Loucy (cell line): ENCODE measurements at regions not wholly inside any gene's neighbourhood (a gene's known extent, or its start where the extent isn't known, plus 50 kb on each side); places are given as distances from the start of the nearest gene placed in this dataset.

Experiments used
- H2AFZ ChIP-seq: fragments of 200-600 bp; sonication (generic); 2 replicates; pipeline ENCODE4 v1.6.0; 2016; ENCODE audit warnings: antibody characterized with exemption, mild to moderate bottlenecking, low read length, moderate library complexity
- H3F3A ChIP-seq: fragments of 200-600 bp; 2 replicates; pipeline ENCODE4 v1.6.0; 2016; ENCODE audit warnings: antibody characterized with exemption, low read depth, mild to moderate bottlenecking
- H3K27me3 ChIP-seq: fragments of 200-600 bp; sonication (generic); 2 replicates; pipeline ENCODE4 v1.6.1; 2014; ENCODE audit warnings: low read length, mild to moderate bottlenecking; ENCODE audit not compliant: insufficient read depth, poor library complexity, severe bottlenecking
- H3K36me3 ChIP-seq: fragments of 200-600 bp; sonication (generic); 2 replicates; pipeline ENCODE4 v1.6.1; 2016; ENCODE audit warnings: low read length; ENCODE audit not compliant: insufficient read depth
- H3K4me1 ChIP-seq: fragments of 200-600 bp; sonication (generic); 2 replicates; pipeline ENCODE4 v1.5.1; 2014; ENCODE audit warnings: low read length, mild to moderate bottlenecking; ENCODE audit not compliant: insufficient read depth, poor library complexity, severe bottlenecking
- H3K4me2 ChIP-seq: fragments of 200-600 bp; sonication (generic); 2 replicates; pipeline ENCODE4 v1.6.0; 2014; ENCODE audit warnings: antibody characterized with exemption, low read length, low read depth, mild to moderate bottlenecking; ENCODE audit not compliant: poor library complexity, severe bottlenecking
- H3K4me3 ChIP-seq: fragments of 200-600 bp; sonication (generic); 2 replicates; pipeline ENCODE4 v1.5.1; 2014; ENCODE audit warnings: low read length, mild to moderate bottlenecking, mixed read lengths; ENCODE audit not compliant: poor library complexity, severe bottlenecking
- H3K79me2 ChIP-seq: fragments of 200-600 bp; sonication (generic); 2 replicates; pipeline ENCODE4 v1.6.1; 2014; ENCODE audit warnings: low read length; ENCODE audit not compliant: insufficient read depth
- H3K9ac ChIP-seq: fragments of 200-600 bp; sonication (generic); 2 replicates; pipeline ENCODE4 v1.6.0; 2014; ENCODE audit warnings: mild to moderate bottlenecking, low read depth, low read length, moderate library complexity; ENCODE audit not compliant: poor library complexity, severe bottlenecking
- H3K9me2 ChIP-seq: fragments of 200-600 bp; sonication (generic); replicated peaks from 2 replicates; pipeline ENCODE4 v1.6.1; 2016; ENCODE audit warnings: low read depth, low read length, mixed read lengths
- H3K9me3 ChIP-seq: fragments of 200-600 bp; sonication (generic); 2 replicates; pipeline ENCODE4 v1.6.1; 2014; ENCODE audit warnings: mild to moderate bottlenecking, antibody characterized with exemption, low read length, low read depth; ENCODE audit not compliant: insufficient read depth
- H4K20me1 ChIP-seq: fragments of 200-600 bp; sonication (generic); 2 replicates; pipeline ENCODE4 v1.6.0; 2014; ENCODE audit warnings: antibody characterized with exemption, low read length, mild to moderate bottlenecking; ENCODE audit not compliant: insufficient read depth, poor library complexity, severe bottlenecking
- CTCF ChIP-seq: fragments of 200-600 bp; sonication (generic); conservative IDR thresholded peaks from 2 replicates; pipeline ENCODE4 v1.5.1; 2014; ENCODE audit warnings: mild to moderate bottlenecking, antibody characterized with exemption, low read length
- EZH2phosphoT487 ChIP-seq: fragments of 200-600 bp; IDR thresholded peaks from 2 replicates; pipeline ENCODE4 v1.6.1; 2018; ENCODE audit warnings: antibody characterized with exemption, mild to moderate bottlenecking, moderate library complexity, borderline replicate concordance

GRCh38 chr18:60905699-60906098, 427.5 kb upstream of the CDH20 start:
- Histone ChIP-seq H3K36me3 (no peaks in the 10 kb centered on the region), H3K4me2 (no peak overlapping the region), H3K79me2 (no peaks in the 10 kb centered on the region), H3K9me2 (no peaks in the 10 kb centered on the region), H3F3A (no peaks in the 10 kb centered on the region), H3K4me3 (no peak overlapping the region), H3K27me3 (no peaks in the 10 kb centered on the region), H3K4me1 (no peaks in the 10 kb centered on the region), H3K9me3 (no peaks in the 10 kb centered on the region), H3K9ac (no peak overlapping the region), H4K20me1 (no peaks in the 10 kb centered on the region), H2AFZ (no peak overlapping the region)
- TF ChIP-seq CTCF (no peak), EZH2phosphoT487 (no peak)

GRCh38 chr18:60910534-60910933, 422.7 kb upstream of the CDH20 start:
- no peaks in the 10 kb centered on the region for H4K20me1 ChIP-seq
- H3K36me3 ChIP-seq, result no peaks in the 10 kb centered on the region
- no peak for TF ChIP-seq CTCF
- TF ChIP-seq EZH2phosphoT487, result no peak
- H3K4me1 ChIP-seq, result no peaks in the 10 kb centered on the region
- no peak overlapping the region for H2AFZ ChIP-seq
- H3K4me3 ChIP-seq, result no peak overlapping the region
- H3K9me3 ChIP-seq, result no peaks in the 10 kb centered on the region
- no peak overlapping the region for H3K9ac ChIP-seq
- no peaks in the 10 kb centered on the region for H3K79me2 ChIP-seq
- no peak overlapping the region for H3K4me2 ChIP-seq
- no peaks in the 10 kb centered on the region for H3F3A ChIP-seq
- H3K9me2 ChIP-seq, result 0 out of 2 replicates have a peak, but pooled peaks cover 3% of the 10 kb centered on the region
- H3K27me3 ChIP-seq, result no peaks in the 10 kb centered on the region

DNA sequence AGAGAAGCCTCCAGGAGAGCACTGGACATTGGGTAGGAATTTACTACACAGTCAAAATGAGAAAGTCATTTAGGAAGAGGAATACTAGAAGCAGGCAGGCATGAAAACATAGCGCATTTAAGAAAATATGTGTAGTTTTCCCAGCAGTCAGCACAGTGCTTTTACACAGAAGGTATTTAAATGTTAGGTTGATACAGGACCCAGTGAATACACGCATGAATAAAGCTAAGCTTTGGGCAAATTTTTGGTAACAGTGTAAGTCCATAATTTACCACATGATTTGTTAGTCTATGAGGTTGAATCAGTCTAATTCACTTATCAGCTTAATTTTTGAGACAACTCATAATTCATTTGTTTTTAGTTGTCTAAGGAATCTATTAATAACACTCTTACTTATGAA, 421.7 kb upstream of the CDH20 start:
- H3K4me2 ChIP-seq, result no peak overlapping the region
- no peaks in the 10 kb centered on the region for H3K79me2 ChIP-seq
- TF ChIP-seq EZH2phosphoT487 (no peak), CTCF (no peak)
- no peaks in the 10 kb centered on the region for H3K27me3 ChIP-seq
- H4K20me1 ChIP-seq, result no peaks in the 10 kb centered on the region
- H3K36me3 ChIP-seq, result no peaks in the 10 kb centered on the region
- H3K4me3 ChIP-seq, result no peak overlapping the region
- H2AFZ ChIP-seq, result no peak overlapping the region
- H3F3A ChIP-seq, result no peaks in the 10 kb centered on the region
- H3K9me2 ChIP-seq, result 0 out of 2 replicates have a peak, but pooled peaks cover 3% of the 10 kb centered on the region
- no peaks in the 10 kb centered on the region for H3K9me3 ChIP-seq
- no peaks in the 10 kb centered on the region for H3K4me1 ChIP-seq
- H3K9ac ChIP-seq, result no peak overlapping the region
